ENCODE measurements at regions not wholly inside any gene's neighbourhood (a gene's known extent, or its start where the extent isn't known, plus 50 kb on each side); places are given as distances from the start of the nearest gene placed in this dataset.

GRCh38 chr5:174840435-174840834 is 116.1 kb downstream of the MSX2 start:
- Mint-ChIP-seq H3K27me3 (peaks cover 8% of the 10 kb centered on the region), H3K36me3 (ENCODE audit: low read depth) (no peaks in the 10 kb centered on the region), H3K27ac (no peak overlapping the region), H3K4me3 (no peak overlapping the region), H3K9me3 (no peaks in the 10 kb centered on the region), H3K4me1 (ENCODE audit: low read depth) (no peaks in the 10 kb centered on the region)

- Mint-ChIP-seq H3K9me3 (no peaks in the 10 kb centered on the region), H3K4me1 (ENCODE audit: low read depth) (no peaks in the 10 kb centered on the region), H3K36me3 (ENCODE audit: low read depth) (no peaks in the 10 kb centered on the region), H3K27ac (no peak overlapping the region), H3K4me3 (no peak overlapping the region), H3K27me3 (peaks cover 8% of the 10 kb centered on the region)
Observed at GRCh38 chr5:174839196-174839595, 114.8 kb downstream of the MSX2 start.

DNA sequence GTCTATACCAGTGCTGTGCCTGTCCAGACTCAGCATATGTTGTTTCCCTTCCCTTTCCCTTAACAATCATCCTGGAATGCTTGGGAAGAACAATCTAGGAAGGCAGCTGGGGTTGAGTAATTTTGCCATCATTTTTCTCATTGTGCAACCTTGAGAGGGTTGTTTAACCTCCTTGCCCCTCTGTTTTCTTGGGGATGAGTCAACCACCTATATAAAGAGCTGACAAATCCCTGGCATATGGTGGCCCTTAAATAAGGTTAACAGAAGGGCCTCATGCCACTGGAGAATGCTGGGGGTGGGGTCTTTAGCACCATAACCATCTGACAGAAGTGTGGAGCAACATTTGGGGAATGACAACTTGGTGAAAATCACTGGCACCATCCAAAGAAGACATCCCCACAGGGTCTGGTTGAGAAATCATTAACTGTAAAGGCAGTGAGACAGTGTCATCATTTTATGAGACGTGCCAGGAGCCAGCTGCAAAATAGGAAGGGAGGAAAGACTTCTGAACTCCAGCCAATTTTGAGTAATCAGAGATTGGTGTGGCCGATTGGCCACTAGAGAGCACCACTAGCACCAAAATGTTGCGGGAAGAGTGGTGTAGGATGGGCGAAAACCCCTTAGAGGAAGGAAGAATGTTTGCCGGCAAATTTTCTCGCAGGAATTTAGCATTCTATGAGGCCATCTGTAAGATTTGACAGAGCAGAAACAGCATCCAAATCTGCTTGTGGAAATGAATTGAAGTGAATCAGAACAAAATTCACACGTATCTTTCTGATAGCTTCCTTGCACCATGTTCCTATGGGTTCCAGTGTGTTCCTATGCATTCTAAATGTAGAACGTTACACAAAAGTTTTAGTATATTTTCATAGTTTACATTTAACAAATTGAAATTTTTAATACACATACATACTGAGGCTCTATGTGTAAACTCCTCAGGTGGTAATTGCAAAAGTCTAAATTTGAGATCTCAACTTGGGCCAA is 113.8 kb downstream of the MSX2 start:
- peaks cover 8% of the 10 kb centered on the region for H3K27me3 Mint-ChIP-seq
- H3K4me3 Mint-ChIP-seq, result no peak overlapping the region
- no peaks in the 10 kb centered on the region for H3K9me3 Mint-ChIP-seq
- H3K27ac Mint-ChIP-seq, result no peak overlapping the region
- H3K36me3 Mint-ChIP-seq (ENCODE audit: low read depth), result no peaks in the 10 kb centered on the region
- H3K4me1 Mint-ChIP-seq (ENCODE audit: low read depth), result no peaks in the 10 kb centered on the region

DNA sequence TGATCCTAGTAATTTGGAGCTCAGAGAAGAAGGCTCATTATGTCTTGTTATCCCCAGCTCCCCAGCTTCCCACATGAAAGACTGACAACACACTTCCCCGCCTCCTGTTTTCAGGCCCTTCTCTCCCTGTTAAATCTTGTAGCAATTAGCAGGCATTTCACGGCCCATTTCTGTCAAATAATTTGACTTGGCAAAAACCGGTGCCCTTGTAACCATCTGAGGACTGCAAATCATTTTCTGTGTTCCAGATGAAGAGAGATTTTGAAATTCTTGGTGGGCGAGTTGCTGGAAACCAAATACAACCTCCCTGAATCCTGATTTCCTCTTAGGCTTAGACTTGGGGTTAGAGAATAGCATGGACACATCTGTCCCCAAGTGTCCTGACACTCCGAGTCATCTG is 109.7 kb downstream of the MSX2 start:
- no peaks in the 10 kb centered on the region for H3K9me3 Mint-ChIP-seq
- H3K36me3 Mint-ChIP-seq (ENCODE audit: low read depth), result no peaks in the 10 kb centered on the region
- no peak overlapping the region for H3K27ac Mint-ChIP-seq
- H3K4me3 Mint-ChIP-seq, result no peak overlapping the region
- H3K27me3 Mint-ChIP-seq, result peaks cover 8% of the 10 kb centered on the region
- no peaks in the 10 kb centered on the region for H3K4me1 Mint-ChIP-seq (ENCODE audit: low read depth)

DNA sequence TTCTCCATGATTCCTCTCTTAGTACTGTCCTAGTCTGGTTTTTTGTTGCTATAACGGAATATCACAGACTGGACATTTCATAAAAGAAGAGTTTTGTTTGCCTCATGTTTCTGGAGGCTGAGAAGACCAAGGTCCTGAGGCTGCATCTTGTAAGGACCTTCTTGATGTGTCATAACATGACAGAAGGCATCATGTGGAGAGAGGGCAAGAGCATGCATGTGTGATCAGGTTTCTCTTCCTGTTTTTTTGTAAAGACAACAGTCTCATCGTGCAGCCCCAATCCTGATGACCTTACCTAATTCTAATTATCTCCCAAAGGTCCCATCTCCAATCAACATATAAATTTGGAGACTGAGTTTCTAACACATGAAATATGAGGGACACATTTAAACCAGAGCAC is 108.4 kb downstream of the MSX2 start:
- Mint-ChIP-seq H3K4me1 (ENCODE audit: low read depth) (no peaks in the 10 kb centered on the region), H3K36me3 (ENCODE audit: low read depth) (no peaks in the 10 kb centered on the region), H3K27me3 (peaks cover 4% of the 10 kb centered on the region), H3K9me3 (no peaks in the 10 kb centered on the region), H3K27ac (no peak overlapping the region), H3K4me3 (no peak overlapping the region)

- no peak overlapping the region for H3K27ac Mint-ChIP-seq
- no peak overlapping the region for H3K4me3 Mint-ChIP-seq
- no peaks in the 10 kb centered on the region for H3K4me1 Mint-ChIP-seq (ENCODE audit: low read depth)
- H3K27me3 Mint-ChIP-seq, result no peaks in the 10 kb centered on the region
- no peaks in the 10 kb centered on the region for H3K36me3 Mint-ChIP-seq (ENCODE audit: low read depth)
- no peaks in the 10 kb centered on the region for H3K9me3 Mint-ChIP-seq
Observed at GRCh38 chr5:174832025-174832424, 107.6 kb downstream of the MSX2 start.

- Mint-ChIP-seq H3K27me3 (no peaks in the 10 kb centered on the region), H3K9me3 (no peaks in the 10 kb centered on the region), H3K4me3 (no peak overlapping the region), H3K27ac (no peak overlapping the region), H3K36me3 (ENCODE audit: low read depth) (no peaks in the 10 kb centered on the region), H3K4me1 (ENCODE audit: low read depth) (no peaks in the 10 kb centered on the region)
Observed at GRCh38 chr5:174831031-174831660, 106.8 kb downstream of the MSX2 start.

- H3K4me1 Mint-ChIP-seq (ENCODE audit: low read depth), result no peaks in the 10 kb centered on the region
- H3K36me3 Mint-ChIP-seq (ENCODE audit: low read depth), result no peaks in the 10 kb centered on the region
- no peak overlapping the region for H3K27ac Mint-ChIP-seq
- peaks cover 8% of the 10 kb centered on the region for H3K27me3 Mint-ChIP-seq
- H3K9me3 Mint-ChIP-seq, result no peaks in the 10 kb centered on the region
- no peak overlapping the region for H3K4me3 Mint-ChIP-seq
Observed at GRCh38 chr5:174829511-174829864, 105.1 kb downstream of the MSX2 start.

DNA sequence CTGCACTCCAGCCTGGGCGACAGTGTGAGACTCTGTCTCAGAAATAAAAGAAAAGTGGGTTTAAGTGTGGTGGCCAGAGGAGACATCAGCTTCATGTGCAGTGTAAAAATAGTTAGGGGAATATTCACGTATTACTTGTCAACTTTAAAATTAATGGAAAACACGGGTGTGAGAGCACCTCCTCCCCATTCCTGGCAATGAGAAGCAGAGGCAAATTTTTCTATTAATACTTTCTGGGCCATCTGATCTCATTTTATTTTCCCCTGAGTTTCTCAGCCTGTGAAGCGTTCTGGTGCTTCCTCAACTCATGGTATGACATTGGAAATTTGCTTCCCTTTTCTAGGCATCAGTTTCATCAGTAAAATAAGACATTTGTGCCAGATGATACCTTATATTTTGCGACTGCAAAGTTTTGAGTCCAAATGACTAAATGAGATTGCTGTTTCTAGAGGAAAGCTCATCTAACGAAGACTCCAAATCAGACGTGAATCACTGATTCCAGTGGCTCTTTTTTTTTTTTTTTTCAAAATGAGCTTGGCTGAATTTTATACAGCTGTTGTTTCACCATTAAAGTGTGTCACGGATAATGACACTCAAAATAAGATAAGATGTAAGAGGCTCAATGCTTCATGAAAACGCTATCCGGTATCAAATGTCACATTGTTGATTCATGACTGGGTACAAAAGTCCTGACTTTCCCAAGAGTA is 104.6 kb downstream of the MSX2 start:
- Mint-ChIP-seq H3K27me3 (peaks cover 8% of the 10 kb centered on the region), H3K9me3 (no peaks in the 10 kb centered on the region), H3K27ac (no peak overlapping the region), H3K36me3 (ENCODE audit: low read depth) (no peaks in the 10 kb centered on the region), H3K4me3 (no peak overlapping the region), H3K4me1 (ENCODE audit: low read depth) (no peaks in the 10 kb centered on the region)

DNA sequence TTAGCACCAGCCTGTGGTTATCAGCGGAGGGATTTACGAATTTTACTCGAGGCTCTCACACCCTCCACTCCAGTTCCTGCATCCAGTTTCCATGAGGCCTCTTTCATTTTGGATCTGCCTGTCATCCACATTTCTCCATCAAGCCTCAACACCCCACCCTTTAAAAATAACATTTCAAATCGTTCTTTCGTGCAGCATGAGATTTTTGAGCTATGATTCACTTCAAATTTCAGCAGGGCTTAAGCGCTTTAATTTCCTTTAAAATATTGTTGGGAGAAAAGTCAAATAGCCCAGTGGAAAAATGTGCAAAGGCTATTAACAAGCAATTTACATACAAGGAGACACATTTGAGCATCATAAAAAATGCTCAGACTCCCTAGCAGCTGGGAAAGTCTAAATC is 103.2 kb downstream of the MSX2 start:
- Mint-ChIP-seq H3K36me3 (ENCODE audit: low read depth) (no peaks in the 10 kb centered on the region), H3K27ac (no peak overlapping the region), H3K4me1 (ENCODE audit: low read depth) (no peaks in the 10 kb centered on the region), H3K4me3 (no peak overlapping the region), H3K9me3 (no peaks in the 10 kb centered on the region), H3K27me3 (peaks cover 8% of the 10 kb centered on the region)

DNA sequence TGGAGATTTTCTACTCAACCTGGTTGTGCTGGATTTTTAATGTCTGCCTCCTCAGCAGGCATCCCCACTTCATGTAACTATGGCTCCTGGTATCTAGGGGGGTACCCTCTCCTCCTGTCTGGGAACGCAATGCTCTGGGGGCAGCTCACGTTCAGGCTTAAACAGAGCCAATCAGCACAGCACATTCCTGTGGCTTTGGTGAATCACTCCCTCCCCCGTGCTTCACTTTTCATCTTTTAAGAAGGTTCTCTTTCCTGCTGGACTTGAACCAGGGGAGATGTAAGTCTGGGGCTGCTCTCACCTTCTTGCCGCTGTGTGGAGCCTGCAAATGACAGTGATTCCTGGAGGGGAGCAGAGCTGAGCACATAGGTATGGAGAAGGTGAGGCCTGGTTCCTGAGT is 101.2 kb downstream of the MSX2 start:
- Mint-ChIP-seq H3K4me3 (no peak overlapping the region), H3K36me3 (ENCODE audit: low read depth) (no peaks in the 10 kb centered on the region), H3K27ac (no peak overlapping the region), H3K9me3 (no peaks in the 10 kb centered on the region), H3K27me3 (peaks cover 10% of the 10 kb centered on the region), H3K4me1 (ENCODE audit: low read depth) (no peaks in the 10 kb centered on the region)

DNA sequence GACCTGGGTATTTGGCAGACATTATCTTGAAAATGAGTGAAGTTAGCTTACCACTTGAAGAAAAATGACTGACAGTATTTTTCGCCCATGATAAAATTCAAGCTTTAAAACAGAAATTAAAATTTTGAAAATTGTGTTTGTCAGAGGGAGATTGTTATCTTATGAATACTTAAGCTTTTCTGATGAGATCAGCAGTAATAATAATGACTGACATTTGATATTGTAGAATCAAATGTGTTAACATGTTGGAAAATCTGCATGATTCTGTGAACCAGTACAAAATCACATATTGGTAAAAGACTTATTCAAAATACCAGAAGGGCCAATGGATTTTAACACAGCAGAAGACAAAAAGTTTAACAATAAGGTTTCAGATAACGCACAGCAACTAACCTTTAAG is 94.0 kb downstream of the MSX2 start:
- H3K36me3 Mint-ChIP-seq (ENCODE audit: low read depth), result no peaks in the 10 kb centered on the region
- peaks cover 11% of the 10 kb centered on the region for H3K9me3 Mint-ChIP-seq
- H3K4me3 Mint-ChIP-seq, result no peak overlapping the region
- peaks cover 7% of the 10 kb centered on the region for H3K27me3 Mint-ChIP-seq
- no peaks in the 10 kb centered on the region for H3K4me1 Mint-ChIP-seq (ENCODE audit: low read depth)
- H3K27ac Mint-ChIP-seq, result no peak overlapping the region

GRCh38 chr5:174817610-174818009 is 93.2 kb downstream of the MSX2 start:
- Mint-ChIP-seq H3K36me3 (ENCODE audit: low read depth) (no peaks in the 10 kb centered on the region), H3K9me3 (peaks cover 11% of the 10 kb centered on the region), H3K27me3 (peaks cover 7% of the 10 kb centered on the region), H3K4me3 (no peak overlapping the region), H3K4me1 (ENCODE audit: low read depth) (no peaks in the 10 kb centered on the region), H3K27ac (no peak overlapping the region)

- Mint-ChIP-seq H3K9me3 (peaks cover 11% of the 10 kb centered on the region), H3K4me1 (ENCODE audit: low read depth) (no peaks in the 10 kb centered on the region), H3K27ac (no peak overlapping the region), H3K4me3 (no peak overlapping the region), H3K36me3 (ENCODE audit: low read depth) (no peaks in the 10 kb centered on the region), H3K27me3 (peaks cover 7% of the 10 kb centered on the region)
Observed at GRCh38 chr5:174816858-174817257, 92.5 kb downstream of the MSX2 start.

DNA sequence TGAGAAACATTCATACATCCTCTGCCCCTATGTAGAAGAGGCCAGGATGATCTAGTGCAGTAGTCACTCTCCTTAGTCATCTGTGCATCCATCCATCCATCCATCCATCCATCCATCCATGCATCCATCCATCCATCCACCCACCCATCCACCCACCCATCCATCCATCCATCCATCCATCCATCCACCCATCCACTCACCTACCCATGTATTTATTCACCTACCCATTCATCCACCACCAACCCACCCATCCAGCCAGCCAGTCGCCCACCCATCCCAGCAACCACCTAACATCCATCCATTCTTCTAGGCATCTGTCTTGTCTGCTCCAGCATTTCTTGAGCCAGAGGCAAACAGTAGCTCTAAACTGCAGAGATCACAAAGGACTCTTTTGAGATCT is 87.1 kb downstream of the MSX2 start:
- Mint-ChIP-seq H3K9me3 (peaks cover 11% of the 10 kb centered on the region), H3K4me1 (ENCODE audit: low read depth) (no peaks in the 10 kb centered on the region), H3K27me3 (no peaks in the 10 kb centered on the region), H3K36me3 (ENCODE audit: low read depth) (no peaks in the 10 kb centered on the region), H3K27ac (no peak overlapping the region), H3K4me3 (no peak overlapping the region)

All from stimulated activated naive CD8-positive, alpha-beta T cell treated with anti-CD3 and anti-CD28 coated beads, Interleukin-15, Interleukin-2, amounts not matched to agents 100 ng/mL and 50 ng/mL, for 24 hours (primary cell).